Left kidney (tissue), 1 donor: ENCODE measurements at regions not wholly inside any gene's neighbourhood (a gene's known extent, or its start where the extent isn't known, plus 50 kb on each side); places are given as distances from the start of the nearest gene placed in this dataset.
"Not testable (repeated sequence)": the region's sequence is repeated elsewhere in the genome, so short reads cannot be mapped to it uniquely, and the experiment has no call there.

ENCODE experiments used
- DNase-seq: peaks from one replicate; pipeline ENCODE4 v3.0.0-alpha.2; 2013

- no peak for DNase-seq
Observed at GRCh38 chr4:161329852-161330251, 833.9 kb downstream of the FSTL5 start.

- no peak for DNase-seq
Observed at GRCh38 chr4:161321706-161322105, 842.1 kb downstream of the FSTL5 start.

GRCh38 chr4:161320377-161320776 lies 843.4 kb downstream of the FSTL5 start:
- no peak for DNase-seq

GRCh38 chr4:161317000-161317399 lies 846.8 kb downstream of the FSTL5 start:
- no peak for DNase-seq

GRCh38 chr4:161314371-161314770 lies 849.4 kb downstream of the FSTL5 start:
- no peak for DNase-seq

- DNase-seq: no peak
Observed at GRCh38 chr4:161303551-161303950, 860.2 kb downstream of the FSTL5 start.

- no peak for DNase-seq
Observed at GRCh38 chr4:161291222-161291621, 872.6 kb downstream of the FSTL5 start.

GRCh38 chr4:161287678-161288352 lies 876.0 kb downstream of the FSTL5 start:
- no peak for DNase-seq

- DNase-seq: no peak
Observed at GRCh38 chr4:161285461-161285860, 878.3 kb downstream of the FSTL5 start.

GRCh38 chr4:161280929-161281328 lies 882.9 kb downstream of the FSTL5 start:
- DNase-seq: no peak

- DNase-seq: no peak
Observed at GRCh38 chr4:161279095-161279494, 884.7 kb downstream of the FSTL5 start.

- not testable (repeated sequence) for DNase-seq
Observed at GRCh38 chr4:161277150-161277787, 886.5 kb downstream of the FSTL5 start.

GRCh38 chr4:161273607-161274006 lies 890.2 kb downstream of the FSTL5 start:
- no peak for DNase-seq

- DNase-seq: no peak
Observed at GRCh38 chr4:161260819-161261218, 903.0 kb downstream of the FSTL5 start.

GRCh38 chr4:161256716-161257115 lies 907.1 kb downstream of the FSTL5 start:
- no peak for DNase-seq

GRCh38 chr4:161256172-161256571 lies 907.6 kb downstream of the FSTL5 start:
- peak; percentile 1 for DNase-seq

GRCh38 chr4:161254375-161254774 lies 909.4 kb downstream of the FSTL5 start:
- no peak for DNase-seq

- peak; percentile 1 for DNase-seq
Observed at GRCh38 chr4:161252520-161253141, 911.2 kb downstream of the FSTL5 start.

GRCh38 chr4:161249779-161250440 lies 913.9 kb downstream of the FSTL5 start:
- DNase-seq: no peak

GRCh38 chr4:161248880-161249279 lies 914.9 kb downstream of the FSTL5 start:
- DNase-seq: no peak

- DNase-seq: no peak
Observed at GRCh38 chr4:161247831-161248230, 916.0 kb downstream of the FSTL5 start.

- no peak for DNase-seq
Observed at GRCh38 chr4:161238033-161238432, 925.8 kb downstream of the FSTL5 start.

GRCh38 chr4:161237495-161237894 lies 926.3 kb downstream of the FSTL5 start:
- no peak for DNase-seq
